GM18868 (cell line): ENCODE measurements at regions not wholly inside any gene's neighbourhood (a gene's known extent, or its start where the extent isn't known, plus 50 kb on each side); places are given as distances from the start of the nearest gene placed in this dataset.

Experiments used
- ATAC-seq: cut with Tn5 transposase; IDR thresholded peaks from one replicate; pipeline ENCODE4 v1.9.1; 2021; ENCODE audit warnings: mild to moderate bottlenecking, moderate library complexity; ENCODE audit not compliant: unreplicated experiment

DNA sequence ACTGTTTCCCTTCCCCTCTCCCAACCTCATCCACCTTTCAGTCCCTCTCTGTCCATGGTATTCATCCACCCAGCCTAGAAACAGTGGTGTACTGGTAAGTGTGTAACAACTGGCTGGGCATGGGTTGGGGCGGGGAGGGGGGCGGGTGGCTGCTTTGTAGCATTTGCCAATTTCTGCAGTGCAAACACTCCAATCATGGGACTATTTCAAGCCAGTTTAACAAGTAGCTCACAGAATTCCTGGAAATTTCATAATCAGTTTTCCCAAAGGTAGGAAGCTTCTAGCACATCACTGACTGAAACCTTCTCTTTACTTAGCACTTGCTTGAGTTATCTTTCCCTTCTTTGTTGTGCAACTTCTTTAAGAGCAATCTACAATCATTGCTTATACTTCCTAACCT is 100.8 kb upstream of the WASF3 start:
- no peak for ATAC-seq

DNA sequence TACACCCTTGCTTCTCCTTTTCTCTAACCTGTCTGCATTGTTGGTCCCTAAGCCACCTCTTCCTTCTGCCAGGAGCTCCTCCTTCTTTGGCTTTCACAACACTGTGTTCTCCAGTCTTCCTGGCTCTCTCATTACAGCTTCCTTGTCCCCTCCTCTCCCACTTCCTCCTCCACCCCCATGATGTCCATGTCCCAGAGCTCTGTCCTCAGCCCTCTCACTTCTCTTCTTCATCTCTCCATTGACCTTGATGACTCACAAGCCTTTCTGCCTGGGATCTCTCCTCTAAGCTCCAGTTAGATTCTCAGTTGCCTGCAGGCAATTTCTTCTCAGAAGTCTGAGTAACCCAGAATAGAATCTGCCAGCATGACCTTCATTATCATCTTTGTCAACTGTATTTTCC is 100.3 kb upstream of the WASF3 start:
- no peak for ATAC-seq

DNA sequence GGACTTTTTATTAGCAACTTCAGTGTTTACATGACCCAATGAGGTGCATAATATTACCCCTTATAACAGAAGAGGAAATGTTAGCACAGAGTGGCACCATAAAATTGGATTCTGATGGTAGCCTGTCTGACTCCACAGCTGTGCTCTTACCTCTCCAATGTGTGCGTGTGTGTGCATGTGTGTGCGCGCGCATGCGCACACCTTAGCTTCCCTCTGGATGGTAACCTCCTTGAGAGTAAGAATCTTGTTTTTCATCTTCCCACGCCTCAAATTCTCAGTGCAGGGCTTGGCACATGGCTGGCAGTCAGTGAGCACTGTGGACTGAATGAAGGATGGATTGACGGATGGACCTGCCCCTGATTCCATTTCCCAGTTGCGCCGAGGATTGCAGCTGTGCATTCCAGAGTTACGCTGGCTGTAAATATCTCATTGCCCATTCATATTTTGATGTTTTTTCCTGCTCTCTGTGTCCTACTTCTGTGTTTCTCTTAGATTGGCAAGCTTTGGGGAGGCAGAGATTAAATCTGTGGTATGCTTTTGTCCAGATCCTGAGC is 99.2 kb upstream of the WASF3 start:
- no peak for ATAC-seq

DNA sequence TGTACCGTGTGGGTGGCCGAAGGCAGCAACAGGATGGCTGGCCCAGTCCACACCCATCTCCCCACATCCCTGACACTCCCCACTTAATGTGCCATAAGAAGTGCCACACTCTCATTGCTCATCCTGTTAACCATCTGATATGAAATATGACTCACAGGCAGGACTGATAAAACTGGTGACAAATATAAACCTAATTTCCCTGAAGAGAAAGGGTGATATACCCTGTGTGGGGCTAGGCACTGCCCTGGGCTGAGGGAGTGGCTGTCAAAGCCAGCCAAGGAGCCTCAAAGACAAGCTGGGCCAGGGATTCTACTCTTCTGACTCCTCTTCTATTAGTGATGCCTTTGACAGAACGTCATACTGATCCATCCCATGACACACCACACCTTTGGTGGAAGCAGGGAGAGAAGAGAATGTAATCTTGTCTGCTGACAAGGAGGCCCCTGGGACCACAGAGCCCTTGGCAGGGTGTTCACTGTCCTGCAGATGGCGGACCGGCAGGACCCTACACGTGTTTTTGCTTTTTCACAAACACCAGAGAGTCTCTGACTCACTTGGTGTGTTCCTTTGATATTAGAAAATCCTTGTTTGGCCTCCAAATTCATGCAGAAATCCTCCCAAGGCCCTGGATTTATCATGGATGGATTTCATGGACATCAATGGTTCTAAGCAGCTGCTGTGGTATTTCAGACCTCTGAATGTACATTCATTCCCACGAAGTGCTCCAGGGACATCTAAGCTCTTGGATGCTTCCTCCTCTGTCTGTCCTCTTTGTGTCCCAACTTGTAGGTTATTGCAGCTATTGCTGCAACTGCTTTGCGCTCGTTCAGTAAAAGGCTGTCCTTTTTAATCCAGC is 98.0 kb upstream of the WASF3 start:
- no peak for ATAC-seq

DNA sequence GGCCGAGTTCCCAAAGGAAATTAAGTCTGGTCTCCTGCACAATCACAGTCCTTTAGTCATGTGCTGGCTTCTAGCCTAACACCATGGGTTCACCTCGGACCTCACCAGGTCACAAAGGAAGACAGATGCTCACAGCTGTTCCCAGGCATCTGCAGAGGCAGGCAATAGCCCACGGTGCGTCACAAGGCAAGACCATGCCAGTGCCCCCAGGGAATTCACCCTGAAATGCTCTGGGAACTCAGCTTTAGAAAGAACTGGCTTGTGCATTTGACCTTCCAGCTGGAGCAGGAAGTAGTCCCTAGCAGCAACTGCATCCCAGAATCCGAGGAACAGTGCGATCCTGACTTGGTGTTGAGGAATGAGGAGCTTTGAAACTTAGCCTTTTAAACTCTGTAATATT is 96.8 kb upstream of the WASF3 start:
- ATAC-seq: no peak

DNA sequence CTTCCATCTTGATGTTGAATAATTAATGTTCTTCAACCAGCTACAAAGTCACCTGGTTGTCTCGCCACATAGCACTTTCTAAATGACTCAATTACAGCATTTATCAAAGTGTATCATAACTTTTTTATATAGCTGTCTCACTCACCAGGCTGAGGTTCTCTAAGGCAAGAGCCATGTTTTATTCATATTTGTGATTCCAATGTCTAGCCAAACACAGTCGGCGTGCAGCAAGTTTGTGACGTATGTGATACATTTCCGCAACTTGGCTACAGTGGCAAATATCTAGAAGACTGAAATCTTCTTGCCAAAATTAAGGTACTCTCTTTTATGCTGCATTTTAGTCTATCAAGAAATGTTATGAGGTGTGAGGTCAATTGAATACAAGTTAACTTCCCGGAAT is 94.2 kb upstream of the WASF3 start:
- ATAC-seq: no peak

DNA sequence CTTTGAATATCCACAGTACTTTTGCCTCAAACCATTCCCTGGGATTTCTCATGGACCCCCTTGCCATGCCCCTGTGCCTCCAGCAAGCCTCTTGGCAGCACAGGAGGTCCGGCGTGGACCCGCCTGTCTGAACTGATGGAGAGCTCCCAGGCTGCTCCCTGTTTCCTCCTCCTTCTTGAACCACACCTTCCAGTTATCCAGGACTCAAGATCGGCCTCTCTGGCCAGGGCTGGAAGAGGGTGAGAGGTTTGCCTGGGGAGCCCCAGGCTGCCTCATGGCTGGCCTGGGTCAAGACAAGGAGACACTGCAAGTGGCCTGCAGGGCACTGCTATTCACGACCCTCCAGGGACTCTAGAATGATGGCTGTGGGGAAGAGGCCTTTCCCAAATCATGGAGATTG is 93.6 kb upstream of the WASF3 start:
- ATAC-seq: no peak

DNA sequence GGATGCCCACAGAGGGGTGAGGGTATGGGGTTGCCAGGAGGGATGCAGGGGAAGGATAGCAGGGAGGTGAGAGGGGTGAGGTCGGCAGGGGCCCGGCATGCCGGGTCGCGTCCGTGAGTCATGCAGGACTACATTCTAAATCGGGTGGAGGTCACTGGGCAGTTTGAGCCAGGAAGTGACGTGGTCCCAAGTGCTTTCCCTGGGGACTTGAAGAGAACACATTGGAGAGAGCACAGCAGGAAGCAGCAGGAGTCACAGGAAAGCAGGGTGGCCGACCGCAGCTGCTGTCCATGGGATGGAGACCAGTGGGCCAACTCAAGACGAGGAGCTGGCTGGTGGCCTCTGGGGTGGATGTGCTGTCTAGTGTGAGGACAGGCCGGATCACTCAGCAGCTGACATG is 92.0 kb upstream of the WASF3 start:
- no peak for ATAC-seq

DNA sequence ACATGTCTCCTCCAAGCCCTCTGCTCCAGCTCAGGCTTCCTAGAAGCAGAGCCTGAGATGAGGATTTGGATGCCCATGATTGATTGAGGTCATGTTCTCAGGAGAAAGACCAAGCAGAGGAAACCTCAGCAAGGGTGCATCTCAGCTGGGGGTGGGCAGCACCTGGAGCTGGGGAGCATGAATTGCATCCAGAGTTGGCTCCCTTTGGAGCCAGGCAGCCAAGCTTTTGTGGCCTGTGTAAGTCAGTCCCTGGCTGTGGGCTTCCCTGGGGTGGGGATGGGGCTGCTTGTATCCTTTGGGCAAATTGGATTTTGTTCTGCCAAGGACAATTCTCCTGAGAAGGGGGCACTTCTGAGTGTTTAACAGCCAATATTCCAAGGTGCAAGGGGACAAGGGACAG is 91.5 kb upstream of the WASF3 start:
- no peak for ATAC-seq

DNA sequence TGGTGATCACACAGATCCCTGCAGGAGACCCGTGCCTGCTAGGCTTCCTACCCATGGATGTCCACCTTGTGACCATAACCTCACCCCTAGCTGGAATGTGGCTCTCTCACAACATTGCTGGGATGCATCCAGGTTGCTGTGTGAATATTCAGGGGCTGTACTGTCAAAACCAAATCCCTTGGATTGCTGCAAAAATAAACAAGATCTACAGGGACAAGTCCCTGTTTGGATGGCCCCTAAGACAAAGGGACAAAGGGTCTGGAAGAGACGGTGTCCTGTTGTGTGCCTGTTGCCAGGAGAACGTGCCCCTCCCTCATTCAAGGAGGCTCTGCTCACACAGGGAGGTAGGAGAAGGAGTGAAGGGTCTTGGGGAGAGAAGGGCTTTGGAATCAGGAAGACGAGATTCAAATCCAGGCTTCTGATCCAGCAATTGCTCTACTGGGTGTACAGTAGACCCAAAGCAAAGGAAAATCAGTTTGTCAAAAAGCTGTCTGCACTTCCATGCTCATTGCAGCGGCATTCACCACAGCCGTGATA is 89.2 kb upstream of the WASF3 start:
- no peak for ATAC-seq

DNA sequence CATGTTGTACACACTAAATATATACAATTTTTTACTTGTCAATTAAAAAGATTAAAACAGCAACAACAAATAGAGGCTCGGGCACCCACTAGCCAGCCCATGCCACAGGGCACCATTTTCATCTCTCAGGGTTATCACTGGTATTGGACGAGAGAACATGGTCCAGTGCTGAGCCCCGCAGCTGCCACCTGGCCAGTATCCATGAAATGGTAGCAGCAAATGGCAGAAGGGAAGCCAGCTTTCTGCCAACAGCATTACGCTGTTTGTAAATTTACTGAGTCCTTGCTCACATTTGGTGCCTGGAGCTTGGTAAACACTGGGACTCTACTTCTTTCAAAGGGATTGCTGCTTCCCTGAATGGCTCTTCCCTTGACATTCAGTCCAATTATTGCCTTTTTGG is 87.9 kb upstream of the WASF3 start:
- no peak for ATAC-seq

DNA sequence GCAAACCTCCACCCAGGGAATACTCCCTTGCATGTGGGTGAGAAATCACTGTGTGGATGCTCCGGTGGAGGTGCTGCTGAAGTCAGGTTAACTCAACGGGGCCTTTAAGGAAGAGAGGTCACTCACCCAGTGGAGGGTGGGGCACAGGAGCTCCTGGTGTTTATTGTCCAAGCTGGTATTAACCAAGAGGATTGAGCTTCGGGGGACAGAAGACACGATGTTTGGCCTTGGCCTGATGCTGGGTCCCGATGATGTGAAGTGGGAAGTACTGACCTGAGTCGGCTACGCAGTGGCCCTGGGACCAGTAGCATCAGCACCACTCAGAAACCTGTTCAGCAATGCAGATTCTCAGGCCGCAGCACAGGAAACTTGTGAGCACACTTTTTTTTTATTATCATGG is 85.7 kb upstream of the WASF3 start:
- no peak for ATAC-seq

DNA sequence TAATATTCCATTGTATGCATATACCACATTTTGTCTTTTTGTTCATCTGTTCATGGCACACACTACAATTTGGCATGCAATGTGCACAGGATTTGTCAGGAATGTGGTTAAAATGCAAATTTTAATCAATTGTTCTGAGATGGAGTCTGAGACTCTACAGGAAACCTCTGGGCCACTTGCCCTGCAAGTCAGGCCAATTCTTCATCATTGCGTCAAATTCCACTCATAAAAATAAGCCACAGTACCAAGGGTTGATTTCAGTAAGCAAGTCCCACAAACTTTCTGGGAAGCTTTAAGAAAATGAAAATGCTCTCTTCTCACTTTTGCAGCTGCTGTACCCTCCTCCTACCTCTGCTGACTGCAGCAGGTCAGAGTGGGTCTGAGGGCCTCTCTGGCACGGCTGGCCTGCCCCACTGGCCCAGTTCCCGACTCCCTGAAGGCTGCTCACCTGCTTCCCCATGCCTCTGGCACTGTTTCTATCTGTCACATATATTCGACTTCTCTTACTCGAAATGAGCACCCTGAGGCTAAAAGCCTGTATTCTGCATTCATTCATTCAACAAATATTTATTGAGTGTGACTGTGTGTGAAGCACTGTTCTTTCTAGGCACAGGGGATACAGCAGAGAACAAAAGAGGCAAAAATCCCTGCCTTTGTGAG is 83.8 kb upstream of the WASF3 start:
- no peak for ATAC-seq

DNA sequence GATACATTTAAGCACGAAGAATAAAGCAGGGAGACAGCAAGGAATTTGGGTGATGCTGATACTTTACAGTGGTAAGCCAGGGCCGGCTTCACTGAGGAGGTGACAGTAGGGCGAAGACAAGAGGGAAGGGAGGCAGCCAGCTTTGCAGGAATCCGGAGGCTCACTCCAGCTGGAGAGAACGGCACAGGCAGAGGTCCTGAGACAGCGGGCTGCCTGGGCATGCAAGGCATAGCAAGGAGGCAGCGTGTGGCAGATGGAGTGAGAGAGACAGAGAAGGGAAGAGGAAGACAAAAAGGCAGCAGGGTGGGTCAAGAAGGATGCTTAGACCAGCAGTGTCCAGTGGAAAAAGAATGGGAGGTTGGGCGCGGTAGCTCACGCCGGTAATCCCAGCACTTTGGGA is 83.2 kb upstream of the WASF3 start:
- ATAC-seq: no peak

DNA sequence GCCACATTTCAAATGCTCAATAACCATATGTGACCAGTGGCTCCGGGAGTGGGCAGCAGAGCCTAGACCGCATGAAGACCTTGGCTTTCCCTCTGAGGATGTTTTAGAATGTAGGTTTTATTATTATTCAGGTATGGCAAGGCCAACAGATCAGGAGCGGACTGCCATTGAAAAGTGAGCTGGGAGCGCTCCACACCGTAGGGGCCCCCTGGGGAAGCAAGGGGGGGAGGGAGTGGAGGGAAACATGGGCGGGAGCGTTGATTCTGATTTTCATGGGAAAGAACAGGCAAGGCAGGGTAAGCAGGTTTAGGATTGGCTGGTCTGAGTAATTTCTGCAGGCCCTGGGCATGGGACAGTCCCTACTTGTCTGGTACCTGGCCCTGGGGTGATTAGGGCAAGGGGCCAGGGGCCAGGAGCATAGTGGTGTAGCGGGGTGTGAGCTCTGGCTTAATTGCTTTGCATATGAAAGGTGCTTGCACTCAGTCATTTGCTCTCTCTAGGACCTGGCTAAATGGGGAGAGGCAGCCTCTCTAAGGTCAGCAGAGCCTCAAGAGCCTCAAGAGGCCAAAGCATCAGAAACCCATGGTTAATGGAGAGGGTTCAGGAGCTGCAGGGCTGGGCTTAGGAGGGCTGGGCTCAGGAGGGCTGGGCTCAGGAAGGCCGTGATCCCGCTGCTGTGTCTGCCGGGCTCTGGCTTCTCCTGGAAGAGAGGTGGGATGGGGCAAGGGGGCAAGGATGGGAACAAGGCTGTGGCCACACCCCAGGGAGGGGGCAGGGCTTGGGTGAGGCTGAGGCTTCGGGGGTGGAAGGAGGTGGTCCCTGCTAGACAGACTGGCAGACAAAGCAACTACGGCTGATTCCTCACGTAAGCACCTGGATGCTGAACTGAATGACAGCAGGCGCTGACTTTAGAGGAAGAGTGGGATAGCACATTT is 82.0 kb upstream of the WASF3 start:
- no peak for ATAC-seq

DNA sequence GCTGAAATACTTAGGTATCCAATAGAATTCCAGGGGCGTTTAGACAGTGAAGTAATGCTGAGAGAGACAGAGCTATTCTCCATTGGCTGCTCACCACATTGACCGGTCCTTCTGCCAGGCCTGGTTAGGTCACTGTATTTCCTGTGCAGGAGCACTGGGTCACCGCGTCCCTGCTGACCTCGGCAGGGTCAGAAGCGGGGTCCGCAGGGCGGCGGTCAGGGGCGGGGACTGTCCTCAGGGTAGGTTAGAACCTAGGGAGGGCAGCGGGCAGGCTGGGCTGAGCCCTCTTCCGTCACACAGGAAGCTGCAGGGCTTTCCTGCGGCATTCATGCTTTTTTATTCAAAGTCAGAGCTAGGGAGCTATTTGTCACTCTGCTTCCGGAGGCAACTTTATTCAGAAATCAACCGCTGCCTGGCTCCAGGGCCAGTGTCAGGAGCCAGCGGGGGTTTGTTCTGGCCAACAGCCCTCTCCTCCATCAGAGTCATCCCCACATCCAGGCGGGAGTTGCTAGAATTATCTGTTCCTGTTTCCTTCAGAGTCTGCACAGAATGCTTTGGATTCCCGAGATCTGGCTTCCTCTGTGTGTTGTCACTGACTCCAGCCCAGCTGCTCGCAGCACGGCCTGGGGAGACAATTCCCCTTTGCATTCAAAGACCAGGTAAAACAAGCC is 81.2 kb upstream of the WASF3 start:
- ATAC-seq: no peak

DNA sequence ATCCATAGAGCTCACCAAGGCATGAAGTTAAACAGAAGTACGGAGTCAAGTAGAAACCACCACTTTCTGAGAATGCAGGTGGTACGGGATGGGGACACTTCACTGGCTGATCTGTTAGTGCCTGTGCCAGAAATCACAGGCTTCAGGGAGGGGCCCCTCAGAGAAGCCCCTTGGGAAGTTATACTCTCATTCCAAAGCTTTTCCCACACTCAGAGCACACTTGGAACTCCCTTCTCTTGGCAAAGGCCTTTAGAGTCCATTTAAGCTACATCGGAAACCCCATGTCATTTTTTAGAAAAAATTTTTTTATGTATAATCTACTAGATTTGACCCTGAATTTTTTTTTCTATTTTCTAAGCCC is 80.7 kb upstream of the WASF3 start:
- no peak for ATAC-seq

DNA sequence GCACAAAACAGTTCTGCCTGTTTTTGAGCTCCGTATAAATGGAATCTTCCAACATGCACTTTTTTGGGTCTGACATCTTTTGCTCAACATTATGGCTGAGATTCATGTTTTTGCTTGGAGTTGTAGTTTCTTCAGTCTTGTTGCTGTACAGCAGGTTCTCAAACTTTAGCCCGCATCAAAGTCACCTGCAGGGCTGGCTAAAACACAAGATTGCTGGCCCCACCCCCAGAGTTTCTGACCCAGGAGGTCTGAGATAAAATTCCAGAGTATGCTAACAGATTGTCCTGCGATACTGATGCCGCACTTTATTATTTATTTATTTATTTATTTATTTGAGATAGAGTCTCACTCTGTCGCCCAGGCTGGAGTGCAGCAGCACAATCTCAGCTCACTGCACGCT is 79.8 kb upstream of the WASF3 start:
- no peak for ATAC-seq

DNA sequence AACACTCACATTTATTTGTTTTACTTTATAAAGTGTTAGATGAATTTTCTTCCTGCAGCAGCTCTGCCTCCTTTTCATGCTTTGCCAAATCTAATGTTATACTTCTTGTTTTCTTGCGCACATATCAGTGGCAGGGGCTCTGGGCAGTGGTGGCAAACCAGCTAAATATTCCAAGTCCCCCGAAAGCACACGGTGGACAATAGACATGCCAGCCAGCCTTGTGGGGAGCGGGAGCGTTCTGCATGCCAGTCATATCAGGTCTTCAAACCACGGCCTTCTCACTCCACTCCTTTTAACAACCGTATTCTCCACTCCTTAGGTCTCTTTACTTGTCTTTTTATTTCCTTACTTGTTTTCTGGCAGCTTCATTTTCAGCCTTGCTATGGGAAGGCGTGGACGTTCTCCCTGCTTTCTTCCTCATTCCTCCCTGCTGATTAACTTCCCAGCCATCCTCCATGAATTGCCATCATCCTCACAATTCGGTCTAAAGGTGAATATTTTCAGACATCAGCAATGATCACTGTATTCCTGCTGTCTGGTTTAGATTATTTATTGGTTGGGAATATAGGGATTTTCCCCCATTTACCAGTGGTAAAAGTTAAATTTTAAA is 77.1 kb upstream of the WASF3 start:
- no peak for ATAC-seq
